RWPE2 (cell line): ENCODE measurements at regions not wholly inside any gene's neighbourhood (a gene's known extent, or its start where the extent isn't known, plus 50 kb on each side); places are given as distances from the start of the nearest gene placed in this dataset.
"Not testable (repeated sequence)": the region's sequence is repeated elsewhere in the genome, so short reads cannot be mapped to it uniquely, and the experiment has no call there.

Experiments used
- ATAC-seq: fragments of 200-7000 bp; cut with Tn5 transposase; 3 replicates; pipeline ENCODE4 v1.9.1; 2021; ENCODE audit warnings: low read depth
- DNase-seq: peaks from one replicate; pipeline ENCODE4 v3.0.0-alpha.2; 2020; ENCODE audit warnings: low spot score
- H3K27ac ChIP-seq: fragments of 450-650 bp; 2 replicates; pipeline ENCODE4 v1.5.1; 2017; ENCODE audit warnings: mild to moderate bottlenecking; ENCODE audit not compliant: poor library complexity, severe bottlenecking
- H3K27me3 ChIP-seq: fragments of 250-450 bp; sonication (Bioruptor Pico); 2 replicates; pipeline ENCODE4 v1.5.1; 2021; ENCODE audit warnings: mild to moderate bottlenecking, moderate library complexity; ENCODE audit not compliant: insufficient read depth, poor library complexity, severe bottlenecking
- H3K36me3 ChIP-seq: fragments of 250-450 bp; sonication (Bioruptor Pico); 2 replicates; pipeline ENCODE4 v1.5.1; 2020; ENCODE audit warnings: low read depth, mild to moderate bottlenecking, moderate library complexity
- H3K4me1 ChIP-seq: fragments of 250-450 bp; sonication (Bioruptor Pico); 2 replicates; pipeline ENCODE4 v1.5.1; 2021; ENCODE audit warnings: mild to moderate bottlenecking, moderate library complexity; ENCODE audit not compliant: insufficient read depth, poor library complexity, severe bottlenecking
- H3K4me3 ChIP-seq: fragments of 250-450 bp; sonication (Bioruptor Pico); 2 replicates; pipeline ENCODE4 v1.5.1; 2021; ENCODE audit warnings: mild to moderate bottlenecking, moderate library complexity; ENCODE audit not compliant: severe bottlenecking
- H3K9me3 ChIP-seq: fragments of 250-450 bp; sonication (Bioruptor Pico); 2 replicates; pipeline ENCODE4 v1.5.1; 2021; ENCODE audit warnings: mild to moderate bottlenecking, moderate library complexity; ENCODE audit not compliant: severe bottlenecking
- CTCF ChIP-seq: fragments of 450-650 bp; IDR thresholded peaks from one replicate; pipeline ENCODE4 v1.5.1; 2017; ENCODE audit warnings: mild to moderate bottlenecking, moderate library complexity; ENCODE audit not compliant: poor library complexity, severe bottlenecking

DNA sequence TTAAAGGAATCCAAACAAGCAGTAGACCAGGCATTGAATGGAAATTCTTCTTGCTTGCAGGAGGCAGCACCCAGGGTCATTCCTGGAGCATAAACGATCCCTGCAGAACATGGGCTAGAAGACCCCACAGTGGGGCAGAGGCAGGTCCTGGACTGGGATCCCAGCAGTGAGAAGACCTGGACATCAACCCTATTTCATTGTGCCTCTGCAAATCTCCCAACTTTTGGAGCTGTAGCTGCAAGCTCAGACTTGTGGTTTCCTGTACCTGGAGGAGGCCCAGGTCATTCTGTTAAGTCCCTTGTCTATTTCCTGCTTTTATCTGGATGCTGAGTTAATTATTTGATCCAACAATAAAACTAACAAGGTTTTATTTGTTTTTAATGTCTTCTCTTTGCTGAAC, 61.7 kb downstream of the CALM1 start:
- Histone ChIP-seq H3K27ac (peak overlapping the region; percentile 19), H3K9me3 (no peaks in the 10 kb centered on the region), H3K4me1 (peaks cover 12% of the 10 kb centered on the region), H3K27me3 (no peaks in the 10 kb centered on the region), H3K36me3 (no peaks in the 10 kb centered on the region), H3K4me3 (no peak overlapping the region)
- ATAC-seq (peak; percentile 52), DNase-seq (no peak)
- no peak for TF ChIP-seq CTCF

GRCh38 chr14:90460136-90460535, 63.3 kb downstream of the CALM1 start:
- no peak for TF ChIP-seq CTCF
- DNase-seq (no peak), ATAC-seq (no peak)
- no peak overlapping the region for H3K4me3 ChIP-seq
- no peaks in the 10 kb centered on the region for H3K9me3 ChIP-seq
- no peaks in the 10 kb centered on the region for H3K27me3 ChIP-seq
- no peak overlapping the region for H3K27ac ChIP-seq
- H3K36me3 ChIP-seq = no peaks in the 10 kb centered on the region
- peaks cover 12% of the 10 kb centered on the region for H3K4me1 ChIP-seq

GRCh38 chr14:90461425-90461824, 64.6 kb downstream of the CALM1 start:
- Histone ChIP-seq H3K27me3 (no peaks in the 10 kb centered on the region), H3K4me1 (peaks cover 12% of the 10 kb centered on the region), H3K4me3 (no peak overlapping the region), H3K27ac (no peak overlapping the region), H3K36me3 (no peaks in the 10 kb centered on the region), H3K9me3 (no peaks in the 10 kb centered on the region)
- no peak for TF ChIP-seq CTCF
- ATAC-seq = no peak
- no peak for DNase-seq

DNA sequence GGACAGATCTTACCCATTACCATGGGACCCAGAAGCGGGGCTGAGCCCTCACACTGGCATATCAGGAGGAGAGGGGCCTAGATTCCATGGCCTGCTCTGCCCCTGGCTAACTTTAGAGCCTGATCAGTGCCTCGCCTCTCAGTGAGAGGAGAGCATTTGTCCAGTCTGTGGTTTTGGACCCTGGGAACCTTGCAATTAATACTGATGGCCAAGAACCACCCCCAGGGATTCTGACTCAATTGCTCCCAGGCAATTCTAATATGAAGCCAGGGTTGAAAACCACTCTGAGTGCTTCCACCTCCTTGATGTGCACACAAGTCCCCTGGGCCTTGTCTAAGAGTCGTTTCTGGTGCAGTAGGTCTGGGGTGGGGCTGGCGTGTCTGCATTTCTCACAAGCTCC, 67.7 kb downstream of the CALM1 start:
- H3K27ac ChIP-seq = no peak overlapping the region
- no peaks in the 10 kb centered on the region for H3K27me3 ChIP-seq
- H3K9me3 ChIP-seq = no peaks in the 10 kb centered on the region
- no peak for ATAC-seq
- H3K4me3 ChIP-seq = no peak overlapping the region
- no peaks in the 10 kb centered on the region for H3K4me1 ChIP-seq
- no peak for TF ChIP-seq CTCF
- DNase-seq = no peak
- no peaks in the 10 kb centered on the region for H3K36me3 ChIP-seq

- ATAC-seq = no peak
- Histone ChIP-seq H3K36me3 (no peaks in the 10 kb centered on the region), H3K4me3 (no peak overlapping the region), H3K4me1 (no peaks in the 10 kb centered on the region), H3K27me3 (no peaks in the 10 kb centered on the region), H3K27ac (no peak overlapping the region), H3K9me3 (no peaks in the 10 kb centered on the region)
- DNase-seq = no peak
- no peak for TF ChIP-seq CTCF
These were observed 70.7 kb downstream of the CALM1 start for GRCh38 chr14:90467501-90467900.

- not testable (repeated sequence) for H3K4me1 ChIP-seq, H3K9me3 ChIP-seq, H3K36me3 ChIP-seq, ATAC-seq, H3K4me3 ChIP-seq, DNase-seq, H3K27me3 ChIP-seq, H3K27ac ChIP-seq
These were observed 72.6 kb downstream of the CALM1 start for GRCh38 chr14:90469416-90469815.
